ENCODE measurements at regions not wholly inside any gene's neighbourhood (a gene's known extent, or its start where the extent isn't known, plus 50 kb on each side); places are given as distances from the start of the nearest gene placed in this dataset.

DNA sequence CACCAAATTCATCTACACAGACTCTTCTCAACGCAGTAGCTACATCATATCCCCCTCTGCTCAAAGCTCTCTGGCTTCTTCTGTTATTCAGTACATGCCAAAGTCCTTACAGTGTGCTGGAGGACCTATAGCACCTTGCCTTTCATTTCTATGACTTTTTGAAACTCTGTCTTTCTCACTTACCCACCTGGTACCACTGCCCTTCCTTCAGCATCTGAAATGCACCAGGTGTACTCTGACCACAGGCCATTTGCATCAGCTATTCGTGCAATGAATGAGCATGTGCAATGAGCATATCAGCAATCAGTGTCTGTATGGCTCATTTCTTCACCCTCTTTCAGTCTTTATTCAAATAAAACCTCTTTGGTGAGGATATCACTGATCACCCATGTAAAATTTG lies 399.9 kb downstream of the RAB28 start:
- FAIRE-seq, result no peak
- H3K18ac ChIP-seq (ENCODE audit: extremely low read depth, low read length), result no peak overlapping the region
- H3K79me1 ChIP-seq (ENCODE audit: low read depth, low read length), result no peaks in the 10 kb centered on the region
- peaks cover 0 to under 1% (median 0%) of the 10 kb centered on the region in 4 experiments; a peak in 2 of 7 replicates for H3K4me1 ChIP-seq (replicated peaks in 1 of 4; ENCODE audit: control insufficient read depth in 3 of 4, insufficient read depth in 4 of 4, low read length in 3 of 4)
- H3K79me2 ChIP-seq (ENCODE audit: control insufficient read depth in 1 of 2, insufficient read depth in 2 of 2, low read length in 2 of 2), result no peaks in the 10 kb centered on the region
- WGBS, 2 experiments (ENCODE audit: extremely low coverage in 1 of 2, insufficient coverage in 1 of 2, insufficient read length in 1 of 2, insufficient replicate concordance in 2 of 2, low coverage in 1 of 2, low lambda C conversion rate in 2 of 2, missing lambda C conversion rate in 1 of 2), result 88% methylated on average over 2 of the region's 2 CpGs; no CpG with 5 or more reads in 1 of the 2 experiments
- H3K23me2 ChIP-seq (ENCODE audit: low read depth, low read length), result no peaks in the 10 kb centered on the region
- no peak overlapping the region for H3K4me3 ChIP-seq (ENCODE audit: extremely low read depth in 1 of 4, insufficient read depth in 2 of 4, low read depth in 3 of 4, low read length in 4 of 4)
- H4K20me1 ChIP-seq (replicated peaks in 1 of 2; ENCODE audit: control insufficient read depth in 1 of 2, insufficient read depth in 2 of 2, low read length in 2 of 2), result no peaks in the 10 kb centered on the region
- no peak overlapping the region for H2AK5ac ChIP-seq (ENCODE audit: low read depth, low read length)
- no peak overlapping the region for H4K8ac ChIP-seq (ENCODE audit: extremely low read depth, insufficient read depth, low read length)
- no peak overlapping the region for H3K27ac ChIP-seq (ENCODE audit: low read depth, low read length)
- H3K23ac ChIP-seq (ENCODE audit: insufficient read length), result no peak overlapping the region
- H3K4me2 ChIP-seq (ENCODE audit: insufficient read depth in 1 of 2, low read depth in 2 of 2, low read length in 2 of 2), result no peak overlapping the region
- no peak overlapping the region for H3K9ac ChIP-seq (replicated peaks in 1 of 4; ENCODE audit: extremely low read depth in 1 of 4, low read depth in 3 of 4, low read length in 3 of 4)
- no peak overlapping the region for H2BK15ac ChIP-seq (ENCODE audit: low read length)
- H2BK12ac ChIP-seq (ENCODE audit: low read depth, low read length), result no peak overlapping the region
- no peak overlapping the region for H2BK5ac ChIP-seq (ENCODE audit: low read depth, low read length)
- H2AFZ ChIP-seq (ENCODE audit: low read length), result no peak overlapping the region
- H4K5ac ChIP-seq (ENCODE audit: insufficient read length, low read depth, low read length), result no peak overlapping the region
- H2BK120ac ChIP-seq (replicated peaks; ENCODE audit: low read depth, low read length), result no peak overlapping the region
- no peak for DNase-seq (ENCODE audit: low read depth in 1 of 2, low spot score in 2 of 2)
- no peaks in the 10 kb centered on the region for H3K36me3 ChIP-seq (ENCODE audit: control insufficient read depth in 2 of 4, insufficient read depth in 4 of 4, low read length in 3 of 4)
- H3K27me3 ChIP-seq (replicated peaks in 1 of 4; ENCODE audit: control insufficient read depth in 3 of 4, extremely low read depth in 1 of 4, insufficient read depth in 3 of 4, low read length in 3 of 4), result no peaks in the 10 kb centered on the region
- no peak overlapping the region for H3K14ac ChIP-seq (ENCODE audit: insufficient read length)
- peaks cover 12% of the 10 kb centered on the region in 2 experiments; a peak in 3 of 4 replicates for H3K9me3 ChIP-seq (ENCODE audit: insufficient read depth in 2 of 2, low read depth in 1 of 2, low read length in 1 of 2)
- no peak overlapping the region for H3K56ac ChIP-seq (replicated peaks; ENCODE audit: insufficient read length, low read depth, low read length)
- no peak overlapping the region for H4K91ac ChIP-seq (replicated peaks; ENCODE audit: insufficient read length, low read length)
- no peak overlapping the region for H3K4ac ChIP-seq (replicated peaks; ENCODE audit: insufficient read length, low read depth, low read length)
- ChIA-PET POLR2A (ENCODE audit: partially characterized antibody) (no interaction called here), CTCF (ENCODE audit: partially characterized antibody) (interaction anchor here (0.6 to 0.8 kb wide), 2 partner anchors 18 to 73 kb away, joined by 3 read pairs; no protein-coding TSS in a partner anchor)
- no peak overlapping the region for H2BK20ac ChIP-seq (ENCODE audit: low read length)
- TF ChIP-seq POLR2AphosphoS5 (IDR thresholded peaks at IDR 0.05; ENCODE audit: low read depth, low read length), result no peak
- no peak for TF ChIP-seq SIX5 (IDR thresholded peaks at IDR 0.05; ENCODE audit: low read depth, low read length)
- no peak for TF ChIP-seq CREB1 (IDR thresholded peaks at IDR 0.05)
- no peak for TF ChIP-seq CBX8 (IDR thresholded peaks at IDR 0.05; ENCODE audit: borderline replicate concordance, low read depth, low read length)
- TF ChIP-seq EP300 (IDR thresholded peaks at IDR 0.05; ENCODE audit: borderline replicate concordance in 1 of 2, low read depth in 2 of 2, low read length in 2 of 2), result no peak
- TF ChIP-seq SP2 (IDR thresholded peaks at IDR 0.05; ENCODE audit: low read length), result no peak
- TF ChIP-seq NANOG (IDR thresholded peaks at IDR 0.05; ENCODE audit: insufficient read depth, low read depth, low read length, poor library complexity, severe bottlenecking), result no peak
- no peak for TF ChIP-seq TBP (IDR thresholded peaks at IDR 0.05; ENCODE audit: low read depth, low read length)
- no peak for TF ChIP-seq KDM4A (IDR thresholded peaks at IDR 0.05; ENCODE audit: low read depth, low read length, severe bottlenecking)
- TF ChIP-seq FOSL1 (IDR thresholded peaks at IDR 0.05; ENCODE audit: insufficient read depth, low read depth, low read length), result no peak
- no peak for TF ChIP-seq BRCA1 (IDR thresholded peaks at IDR 0.05; ENCODE audit: low read depth, low read length)
- TF ChIP-seq TEAD4 (IDR thresholded peaks at IDR 0.05; ENCODE audit: low read depth, low read length), result no peak
- no peak for TF ChIP-seq JUN (IDR thresholded peaks at IDR 0.05; ENCODE audit: low read depth, low read length)
